K562 (cell line): ENCODE measurements at regions not wholly inside any gene's neighbourhood (a gene's known extent, or its start where the extent isn't known, plus 50 kb on each side); places are given as distances from the start of the nearest gene placed in this dataset.

Source experiments
- IRF9 ChIP-seq: fragments of 450-650 bp; IDR thresholded peaks from 2 replicates; pipeline ENCODE4 v1.6.1; 2016; ENCODE audit warnings: missing biosample characterization, missing genetic modification characterization
- MAFK ChIP-seq: IDR thresholded peaks from 2 replicates; pipeline ENCODE4 v1.6.1; 2011; ENCODE audit warnings: low read length, improper control_type of control experiment
- ZNF263 ChIP-seq: sonication (generic); formaldehyde crosslinking; IDR thresholded peaks from 2 replicates; pipeline ENCODE4 v1.8.0; 2022; ENCODE audit warnings: mild to moderate bottlenecking, missing genetic modification reagents, borderline replicate concordance

- TF ChIP-seq IRF9 (no peak), ZNF263 (no peak), MAFK (no peak)
These were observed 162.8 kb downstream of the TBXT start for GRCh38 chr6:166004876-166005275.
